Adrenal gland (tissue), 9 donors: ENCODE measurements at regions not wholly inside any gene's neighbourhood (a gene's known extent, or its start where the extent isn't known, plus 50 kb on each side); places are given as distances from the start of the nearest gene placed in this dataset.

Source experiments
- DNase-seq, 7 donors: peaks; one replicate each; pipeline ENCODE4 v3.0.0-alpha.2; 2019 to 2020
- H3K27ac ChIP-seq, 5 donors: fragments of 200-600 bp; sonication (generic) in 4 of 5; 1 replicate in 3 of 5; 2 replicates in 2 of 5; pipeline versions ENCODE4 v1.5.1 to v1.8.0; 2016 to 2020; ENCODE audit warnings: mild to moderate bottlenecking in 1 of 5
- H3K27me3 ChIP-seq: fragments of 200-600 bp; 2 replicates; pipeline ENCODE4 v1.8.0; 2021
- H3K36me3 ChIP-seq, 2 donors: fragments of 200-600 bp; replicated peaks in 1 of 2; 1 replicate in 1 of 2; 2 replicates in 1 of 2; pipeline versions ENCODE4 v1.5.1 to v1.8.0; 2018 to 2022
- H3K4me1 ChIP-seq, 2 donors: fragments of 200-600 bp; replicated peaks in 1 of 2; 1 replicate in 1 of 2; 2 replicates in 1 of 2; pipeline versions ENCODE4 v1.5.1 to v1.8.0; 2018 to 2021
- H3K4me3 ChIP-seq, 4 donors: fragments of 200-600 bp; sonication (generic) in 3 of 4; one replicate each; pipeline ENCODE4 v1.5.1; 2016 to 2018
- H3K9me3 ChIP-seq, 3 donors: fragments of 200-600 bp; sonication (generic) in 1 of 3; replicated peaks in 1 of 3; 1 replicate in 2 of 3; 2 replicates in 1 of 3; pipeline versions ENCODE4 v1.5.1 to v1.8.0; 2016 to 2021
- POLR2A ChIP-seq, 2 donors: fragments of 450-650 bp; IDR thresholded peaks; one replicate each; pipeline ENCODE4 v1.6.1; 2017; ENCODE audit warnings: antibody characterized with exemption in 2 of 2, mild to moderate bottlenecking in 2 of 2, moderate library complexity in 1 of 2
- WGBS, 4 donors: extraction: QIAGEN DNeasy Blood & Tissue Kit in 2 of 4; methylation state at CpG; one replicate each; pipeline versions ENCODE4 v1.1.5 to v1.1.7; 2013 to 2017; 5-methylcytosine and 5-hydroxymethylcytosine counted together
- intact Hi-C, 2 donors: fragments of 100-400 bp; cut with DNase I; formaldehyde crosslinking; loops; one replicate each; pipeline versions ENCODE4 v1.14.1 to v1.15.0; 2022 to 2023
- TF ChIP-seq, protein P1 (sequence below), 6 experiments: fragments of 450-650 bp in 4 of 6; fragments of 200-600 bp in 2 of 6; sonication (generic) in 1 of 6; IDR thresholded peaks; 1 replicate in 5 of 6; 2 replicates in 1 of 6; pipeline versions ENCODE4 v1.5.1 to v1.8.0; 2016 to 2021; ENCODE audit warnings: antibody characterized with exemption in 6 of 6, mild to moderate bottlenecking in 2 of 6, moderate library complexity in 1 of 6
- donor health status: healthy with polysubstance abuse.
- donor health status: Bipolar disorder and iron deficiency.
- donor health status: DM: yes; HTN: yes; CAD: no.
- donor health status: DM: no; HTN: no; CAD: no.
- donor health status: DM: no; HTN: no; CAD: no.

DNA sequence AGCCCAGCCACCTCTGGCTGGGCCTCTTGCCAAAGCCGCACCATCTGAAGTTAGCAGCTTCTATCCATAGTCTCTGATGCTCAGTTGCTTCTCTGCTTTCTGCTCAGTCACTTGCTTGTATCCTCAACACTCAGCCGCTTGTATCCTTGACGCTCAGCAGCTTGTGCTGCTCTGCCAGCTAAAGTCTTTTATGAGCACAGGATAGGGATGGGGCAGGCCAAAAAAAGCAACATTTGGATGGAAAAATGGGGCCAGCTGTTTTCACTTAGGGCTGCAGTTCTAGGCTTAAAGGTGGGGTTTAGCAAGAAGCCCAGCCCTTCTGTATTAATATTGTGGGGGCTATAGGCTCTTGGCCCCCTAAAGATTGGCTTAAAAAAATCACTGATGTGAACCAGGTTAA lies 739.4 kb downstream of the CDH8 start:
- DNase-seq = no peak
- Histone ChIP-seq H3K27ac (no peak overlapping the region), H3K9me3 (no peaks in the 10 kb centered on the region), H3K36me3 (no peaks in the 10 kb centered on the region), H3K27me3 (no peaks in the 10 kb centered on the region), H3K4me3 (no peak overlapping the region), H3K4me1 (no peaks in the 10 kb centered on the region)
- intact Hi-C loops = no loop called here
- TF ChIP-seq, protein P1, sequence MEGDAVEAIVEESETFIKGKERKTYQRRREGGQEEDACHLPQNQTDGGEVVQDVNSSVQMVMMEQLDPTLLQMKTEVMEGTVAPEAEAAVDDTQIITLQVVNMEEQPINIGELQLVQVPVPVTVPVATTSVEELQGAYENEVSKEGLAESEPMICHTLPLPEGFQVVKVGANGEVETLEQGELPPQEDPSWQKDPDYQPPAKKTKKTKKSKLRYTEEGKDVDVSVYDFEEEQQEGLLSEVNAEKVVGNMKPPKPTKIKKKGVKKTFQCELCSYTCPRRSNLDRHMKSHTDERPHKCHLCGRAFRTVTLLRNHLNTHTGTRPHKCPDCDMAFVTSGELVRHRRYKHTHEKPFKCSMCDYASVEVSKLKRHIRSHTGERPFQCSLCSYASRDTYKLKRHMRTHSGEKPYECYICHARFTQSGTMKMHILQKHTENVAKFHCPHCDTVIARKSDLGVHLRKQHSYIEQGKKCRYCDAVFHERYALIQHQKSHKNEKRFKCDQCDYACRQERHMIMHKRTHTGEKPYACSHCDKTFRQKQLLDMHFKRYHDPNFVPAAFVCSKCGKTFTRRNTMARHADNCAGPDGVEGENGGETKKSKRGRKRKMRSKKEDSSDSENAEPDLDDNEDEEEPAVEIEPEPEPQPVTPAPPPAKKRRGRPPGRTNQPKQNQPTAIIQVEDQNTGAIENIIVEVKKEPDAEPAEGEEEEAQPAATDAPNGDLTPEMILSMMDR (IDR thresholded peaks at IDR 0.05) = no peak
- TF ChIP-seq POLR2A (IDR thresholded peaks at IDR 0.05) = no peak
- 69 to 79% (median 76%) methylated on average over 3 of the region's 3 CpGs for WGBS, 4 donors

DNA sequence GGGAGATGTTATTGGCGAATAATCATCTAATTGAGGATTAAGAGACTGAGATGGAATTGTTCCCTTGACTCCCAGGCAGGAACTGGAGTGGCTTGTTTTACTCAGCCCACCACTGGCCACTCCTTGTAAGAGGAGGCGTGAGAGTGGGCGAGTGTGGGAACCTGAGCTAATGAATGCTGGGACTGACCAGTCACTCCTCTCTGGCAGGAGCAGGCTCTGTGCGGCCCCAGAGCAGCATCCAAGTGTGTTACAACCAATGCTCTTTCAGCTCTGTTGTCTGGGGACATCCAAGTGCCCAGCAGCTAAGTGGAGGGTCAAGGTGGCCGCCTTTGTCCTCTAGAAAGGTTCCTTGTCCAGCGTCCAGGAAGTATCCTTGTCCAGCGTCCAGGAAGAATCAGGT lies 739.9 kb downstream of the CDH8 start:
- DNase-seq = no peak
- intact Hi-C loops = no loop called here

DNA sequence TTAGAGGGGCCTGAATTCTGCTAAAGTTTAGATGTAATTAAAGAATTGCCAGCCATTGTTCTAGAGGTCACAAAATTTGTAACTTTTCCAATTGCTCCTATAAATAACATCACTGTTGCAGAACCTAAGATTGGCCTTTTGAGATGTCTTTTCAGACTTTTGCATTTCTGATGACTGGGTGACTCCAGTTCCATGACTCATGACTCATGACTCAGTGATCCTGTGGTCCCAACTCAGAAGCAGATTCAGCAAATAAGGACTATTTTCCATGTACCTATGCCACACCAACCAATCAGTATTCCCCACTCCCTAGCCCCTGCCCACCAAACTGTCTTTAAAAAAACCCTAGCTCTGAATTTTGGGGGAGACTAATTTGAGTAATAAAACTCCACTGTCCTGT lies 740.9 kb downstream of the CDH8 start:
- no peak for TF ChIP-seq POLR2A (IDR thresholded peaks at IDR 0.05)
- TF ChIP-seq, protein P1 (IDR thresholded peaks at IDR 0.05) = no peak
- no peak for DNase-seq
- Histone ChIP-seq H3K27ac (no peak overlapping the region), H3K36me3 (no peaks in the 10 kb centered on the region), H3K27me3 (no peaks in the 10 kb centered on the region), H3K9me3 (no peaks in the 10 kb centered on the region), H3K4me3 (no peak overlapping the region), H3K4me1 (no peaks in the 10 kb centered on the region)
- intact Hi-C loops = no loop called here

More for the DNA sequence above, 739.9 kb downstream of the CDH8 start:
- no peaks in the 10 kb centered on the region for H3K27me3 ChIP-seq
- H3K27ac ChIP-seq = no peak overlapping the region
- H3K4me1 ChIP-seq = no peaks in the 10 kb centered on the region
- 63 to 79% (median 76%) methylated on average over 7 of the region's 7 CpGs for WGBS, 4 donors
- no peaks in the 10 kb centered on the region for H3K9me3 ChIP-seq
- H3K4me3 ChIP-seq = no peak overlapping the region
- TF ChIP-seq, protein P1 (IDR thresholded peaks at IDR 0.05) = no peak
- TF ChIP-seq POLR2A (IDR thresholded peaks at IDR 0.05) = no peak
- H3K36me3 ChIP-seq = no peaks in the 10 kb centered on the region

DNA sequence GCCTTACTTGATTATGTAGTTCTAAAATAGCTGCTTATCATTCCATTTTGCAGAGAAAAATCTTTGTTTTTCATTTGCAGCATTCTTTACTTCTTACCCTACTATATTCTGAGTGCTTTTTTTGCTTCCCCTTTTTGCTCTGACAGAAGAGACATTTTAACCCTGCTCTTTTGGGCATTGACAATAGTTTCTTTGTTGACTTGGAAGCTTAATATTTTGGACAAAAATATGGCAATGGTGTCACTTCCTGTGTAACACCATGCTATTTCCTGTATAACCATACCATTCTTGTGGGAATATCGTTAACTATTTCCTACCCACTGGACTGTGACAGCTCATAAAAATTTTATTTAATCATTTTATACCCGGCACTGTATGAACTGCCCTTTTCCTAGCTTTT lies 747.1 kb downstream of the CDH8 start:
- TF ChIP-seq, protein P1 (IDR thresholded peaks at IDR 0.05) = no peak
- Histone ChIP-seq H3K9me3 (no peaks in the 10 kb centered on the region), H3K36me3 (no peaks in the 10 kb centered on the region), H3K27ac (no peak overlapping the region), H3K27me3 (no peaks in the 10 kb centered on the region), H3K4me1 (no peaks in the 10 kb centered on the region), H3K4me3 (no peak overlapping the region)
- DNase-seq = no peak
- WGBS, 4 donors = 58 to 65% (median 63%) methylated on average over 2 of the region's 2 CpGs
- intact Hi-C loops = no loop called here
